Stimulated activated naive CD4-positive, alpha-beta T cell (primary cell): ENCODE measurements at regions not wholly inside any gene's neighbourhood (a gene's known extent, or its start where the extent isn't known, plus 50 kb on each side); places are given as distances from the start of the nearest gene placed in this dataset.
"Not testable (repeated sequence)": the region's sequence is repeated elsewhere in the genome, so short reads cannot be mapped to it uniquely, and the experiment has no call there.

Experiments used
- DNase-seq, 6 experiments: peaks; one replicate each; lab custom pipeline; 2025; lab: John Stamatoyannopoulos, UW

DNA sequence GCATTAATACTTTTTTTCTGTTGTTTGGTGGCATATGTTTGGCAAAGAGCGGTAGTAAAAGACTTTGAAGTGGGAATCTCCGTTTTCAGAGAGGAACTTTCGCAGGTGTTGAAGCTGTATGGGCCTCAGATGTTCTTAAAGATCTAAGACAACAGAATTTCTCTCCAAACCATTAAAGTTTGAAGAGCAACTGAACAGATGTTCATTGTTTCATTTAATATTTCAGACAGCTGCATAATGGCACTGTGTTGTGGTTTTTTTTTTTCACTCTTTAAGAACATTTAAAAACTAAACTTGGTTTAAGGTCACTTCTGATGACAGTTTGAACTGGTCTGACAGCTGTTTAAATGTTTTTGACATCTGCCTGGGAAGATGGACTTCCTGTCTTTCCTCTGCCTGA, 882.7 kb upstream of the PCDH10 start:
- DNase-seq = no peak

- no peak for DNase-seq
These were observed 881.8 kb upstream of the PCDH10 start for GRCh38 chr4:132267321-132267720.

DNA sequence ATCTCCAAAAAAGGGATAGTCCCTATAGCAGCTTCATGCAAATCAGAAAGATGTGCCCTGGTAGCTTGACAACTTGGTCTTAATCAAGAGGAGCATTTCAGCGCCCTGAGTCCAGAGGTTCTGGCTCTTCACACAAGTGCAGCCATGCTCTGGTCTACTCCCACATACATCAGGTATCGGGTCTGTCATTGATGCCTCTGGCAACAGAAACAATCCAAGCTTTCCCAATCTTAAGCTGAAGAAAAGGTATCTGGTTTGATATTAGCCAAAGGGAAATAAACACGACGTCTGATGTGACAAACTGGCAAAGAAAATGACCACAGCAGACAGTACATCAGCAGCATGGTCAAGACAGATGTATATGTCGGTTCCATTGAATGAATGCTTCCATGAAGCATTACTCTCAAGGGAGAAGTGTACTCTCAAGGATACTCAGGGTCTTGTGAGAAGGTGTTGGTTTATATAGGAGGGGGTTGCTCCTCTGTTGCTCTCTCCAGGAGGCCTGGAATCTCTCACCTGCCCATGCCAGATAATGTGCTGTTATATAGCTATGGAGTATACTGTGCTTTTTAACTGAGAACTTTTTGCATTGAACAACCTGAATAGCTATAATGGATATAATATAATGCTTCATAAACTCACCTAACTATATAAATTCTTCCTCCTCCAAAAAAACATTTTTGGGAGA, 879.6 kb upstream of the PCDH10 start:
- DNase-seq = no peak

GRCh38 chr4:132275583-132276121, 873.4 kb upstream of the PCDH10 start:
- no peak for DNase-seq

GRCh38 chr4:132276185-132276584, 872.9 kb upstream of the PCDH10 start:
- DNase-seq = no peak

- DNase-seq = no peak
These were observed 872.1 kb upstream of the PCDH10 start for GRCh38 chr4:132276989-132277388.

DNA sequence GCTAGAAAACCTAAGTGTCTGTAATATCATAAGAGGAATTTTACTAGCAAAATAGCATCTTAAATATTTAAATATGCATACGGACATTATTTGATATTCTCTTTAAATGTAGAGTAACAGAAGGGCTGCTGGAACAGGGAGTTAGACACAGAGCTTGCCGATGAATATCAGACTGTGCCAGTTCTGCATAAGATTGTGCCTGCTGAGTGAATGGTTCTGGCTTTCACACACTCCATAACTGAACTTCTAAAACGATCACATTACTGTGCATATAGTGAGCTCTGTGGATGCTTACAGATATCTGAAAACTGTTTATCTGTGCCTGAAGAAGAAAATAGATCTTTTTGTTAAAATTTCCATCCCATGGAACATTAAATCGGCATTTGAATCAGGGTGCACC, 867.4 kb upstream of the PCDH10 start:
- DNase-seq = no peak

GRCh38 chr4:132284910-132285426, 864.1 kb upstream of the PCDH10 start:
- DNase-seq = no peak

GRCh38 chr4:132297346-132297745, 851.7 kb upstream of the PCDH10 start:
- no peak for DNase-seq

DNA sequence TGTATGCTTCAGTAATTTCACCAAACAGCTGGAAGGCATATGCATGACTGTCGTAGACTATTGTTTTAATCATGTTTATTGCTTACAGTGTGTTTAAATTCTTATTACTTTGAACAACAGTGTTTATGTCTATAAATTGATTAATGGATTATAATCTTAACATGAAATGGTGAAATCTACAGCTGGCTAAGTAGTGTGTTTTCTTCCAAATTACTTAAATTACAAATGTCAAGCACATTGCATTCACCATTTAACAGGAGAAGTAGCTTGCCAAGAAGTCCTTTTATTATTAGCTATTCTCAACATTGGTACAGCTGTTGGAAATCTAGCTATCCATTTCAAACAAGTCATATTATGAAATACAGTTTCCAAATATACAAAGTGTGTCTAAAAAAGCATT, 849.3 kb upstream of the PCDH10 start:
- no peak for DNase-seq

DNA sequence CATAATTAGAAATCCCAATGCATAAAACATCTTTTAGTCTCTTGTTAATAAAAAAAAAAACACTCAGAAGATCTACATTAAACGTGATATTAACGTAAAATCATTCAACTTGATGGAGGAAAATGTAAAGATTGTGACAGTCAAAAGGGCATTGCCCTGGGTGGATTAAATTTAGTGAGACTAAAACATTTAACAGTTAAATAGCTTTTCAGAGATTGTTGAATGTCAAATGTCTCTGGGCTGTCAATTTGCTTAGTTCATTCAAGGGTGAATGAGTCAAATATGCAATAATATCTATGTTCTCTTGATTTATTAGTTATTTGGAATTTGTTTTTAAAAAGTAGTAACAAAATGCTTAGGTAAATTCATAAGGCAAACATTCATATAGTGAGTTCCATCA, 836.6 kb upstream of the PCDH10 start:
- DNase-seq = no peak

DNA sequence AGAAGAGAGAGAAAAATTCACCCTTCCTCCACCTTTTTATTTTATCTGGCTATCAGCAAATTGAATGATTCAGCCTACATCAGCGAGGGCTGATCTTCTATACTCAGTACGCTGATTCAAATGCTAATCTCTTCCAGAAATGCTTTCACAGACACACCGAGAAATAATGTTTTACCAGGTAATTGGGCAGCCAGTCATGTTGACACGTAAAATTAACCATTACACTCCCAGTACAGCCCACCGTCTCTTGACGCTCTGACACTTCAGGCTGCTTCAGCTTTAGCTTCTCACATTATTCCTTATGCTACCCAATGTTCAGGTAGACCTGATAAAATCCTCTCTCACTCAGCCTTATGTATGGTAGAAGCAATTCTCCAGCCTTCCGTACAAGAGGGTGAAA, 835.2 kb upstream of the PCDH10 start:
- no peak for DNase-seq

DNA sequence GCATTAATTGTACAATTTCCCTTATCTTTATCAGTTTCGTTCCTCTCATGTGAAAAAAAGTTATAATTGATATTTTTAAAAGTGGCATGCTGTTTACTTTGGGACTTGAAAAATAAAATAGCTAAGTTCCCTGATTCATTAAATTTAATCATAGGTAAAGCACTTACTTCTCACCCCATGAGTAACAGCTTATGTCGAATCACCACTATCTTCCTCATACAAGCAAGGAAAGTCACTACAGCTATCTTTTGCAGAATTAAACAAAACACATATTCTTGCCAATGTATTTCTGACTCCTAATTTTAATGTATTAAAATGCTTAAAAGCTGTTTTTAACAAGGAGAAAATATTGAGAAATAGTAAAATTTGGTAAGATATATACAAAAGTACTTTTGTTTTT, 832.4 kb upstream of the PCDH10 start:
- DNase-seq = no peak

DNA sequence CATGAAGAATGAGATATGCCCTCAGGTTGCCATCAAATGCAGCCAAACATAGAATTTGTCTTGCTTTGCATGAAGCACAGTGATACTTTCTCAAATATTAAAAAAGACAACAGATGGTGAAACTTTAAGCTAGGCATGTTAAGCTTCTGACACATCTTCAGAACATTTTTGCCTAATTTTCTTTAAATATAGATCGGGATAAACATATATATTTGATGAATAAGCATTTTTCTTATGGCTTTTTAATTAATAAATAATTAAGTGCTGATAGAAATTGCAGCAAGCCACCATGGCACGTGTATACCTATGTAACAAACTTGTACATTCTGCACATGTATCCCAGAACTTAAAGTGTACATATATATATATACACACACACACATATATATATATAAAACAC, 831.2 kb upstream of the PCDH10 start:
- DNase-seq = no peak

DNA sequence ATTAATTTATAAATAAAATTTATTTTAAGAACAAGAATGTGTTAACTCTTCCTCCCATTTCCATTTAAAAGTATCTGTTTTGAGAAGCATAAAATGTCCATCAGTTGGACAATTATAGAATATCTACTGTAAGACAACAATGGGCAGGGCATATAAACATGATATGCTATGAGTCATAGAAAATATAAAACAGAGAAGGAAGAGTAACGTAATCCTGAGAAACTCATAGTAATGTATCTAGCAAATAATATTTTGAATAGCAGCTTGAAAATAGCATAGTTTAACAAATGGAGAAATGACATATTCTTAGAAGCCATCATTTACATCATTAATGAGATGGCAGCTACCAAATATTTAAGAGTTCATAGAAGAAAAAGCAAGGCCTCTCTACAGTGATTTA, 820.3 kb upstream of the PCDH10 start:
- DNase-seq = no peak

GRCh38 chr4:132330994-132331393, 818.1 kb upstream of the PCDH10 start:
- DNase-seq = no peak

- DNase-seq = no peak
These were observed 816.0 kb upstream of the PCDH10 start for GRCh38 chr4:132332932-132333723.

DNA sequence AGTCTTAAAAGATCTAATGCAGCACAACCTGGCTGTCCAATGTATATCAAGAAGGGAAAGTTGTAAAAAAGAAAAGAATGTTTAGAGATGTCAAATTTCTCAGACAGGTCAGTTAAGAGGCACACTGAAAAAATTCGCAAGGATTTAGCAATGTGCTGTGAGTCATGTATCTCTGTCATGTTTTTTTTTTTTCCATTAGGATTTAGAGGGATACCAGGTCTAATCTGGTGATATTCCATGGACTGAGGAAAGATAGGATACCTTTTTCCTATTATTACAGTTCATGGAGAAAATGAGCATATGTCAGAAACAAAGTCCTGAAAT, 815.4 kb upstream of the PCDH10 start:
- DNase-seq = no peak

GRCh38 chr4:132334081-132334480, 815.0 kb upstream of the PCDH10 start:
- no peak for DNase-seq

DNA sequence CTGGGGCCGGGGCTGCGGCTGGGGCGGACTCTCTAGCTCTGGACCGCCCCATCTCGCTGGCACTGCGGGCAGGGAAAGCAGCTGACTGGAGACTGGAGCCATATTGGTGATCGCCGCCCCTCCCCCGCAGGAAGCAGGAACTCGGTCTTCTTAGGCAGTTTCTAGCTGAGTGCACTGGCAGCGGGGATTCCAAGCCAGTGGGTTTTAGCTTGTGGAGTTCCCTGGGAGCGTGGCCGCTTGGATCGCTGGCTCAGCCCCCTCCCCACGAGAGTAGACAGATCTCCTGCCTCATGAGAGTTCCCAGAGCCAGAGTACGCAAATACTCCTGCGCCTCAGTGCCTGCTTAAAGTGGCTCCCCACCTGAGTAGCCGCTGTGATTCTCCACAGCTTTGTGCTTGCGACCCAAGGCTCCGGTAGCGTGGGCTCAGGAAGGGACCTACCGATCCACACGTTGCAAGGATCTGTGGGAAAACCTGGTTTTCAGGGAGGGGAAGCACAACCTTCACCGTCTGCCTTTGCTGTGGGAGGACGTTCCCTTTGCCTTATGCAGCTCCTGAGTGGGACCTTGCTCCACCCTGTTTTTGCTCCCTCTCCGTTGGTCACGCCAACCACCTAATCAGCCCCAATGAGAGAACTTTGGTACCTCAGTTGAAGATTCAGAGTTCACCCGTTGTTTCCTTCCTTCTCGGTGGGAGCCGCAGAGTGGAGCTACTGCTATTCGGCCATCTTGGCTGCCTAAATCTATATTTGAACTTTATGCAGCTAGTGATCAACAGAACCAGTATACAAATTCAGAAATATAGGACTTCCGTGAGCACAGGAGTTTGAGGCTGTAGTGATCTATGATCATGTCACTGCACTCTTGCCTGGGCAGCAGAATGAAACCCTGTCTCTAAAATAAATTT, 803.9 kb upstream of the PCDH10 start:
- DNase-seq = no peak

- DNase-seq = no peak
These were observed 803.1 kb upstream of the PCDH10 start for GRCh38 chr4:132346016-132346415.

GRCh38 chr4:132351606-132352005, 797.5 kb upstream of the PCDH10 start:
- not testable (repeated sequence) for DNase-seq
